Keratinocyte (primary cell): ENCODE measurements at regions not wholly inside any gene's neighbourhood (a gene's known extent, or its start where the extent isn't known, plus 50 kb on each side); places are given as distances from the start of the nearest gene placed in this dataset.

Source experiments
- DNase-seq: peaks from one replicate; pipeline ENCODE4 v3.0.0-alpha.2; 2011; ENCODE audit warnings: low read depth, missing footprints, low spot score
- FAIRE-seq: peaks from 2 replicates; lab custom pipeline; 2011; peaks lifted over from hg19 to GRCh38; lab: Jason Lieb, UNC
- H2AFZ ChIP-seq: 2 replicates; pipeline ENCODE4 v1.6.0; 2012; ENCODE audit warnings: low read length, control low read depth, inconsistent platforms; ENCODE audit not compliant: control insufficient read depth
- H3K27ac ChIP-seq: 2 replicates; pipeline ENCODE4 v1.5.1; 2011; ENCODE audit warnings: low read length; ENCODE audit not compliant: control insufficient read depth, insufficient read depth
- H3K27me3 ChIP-seq: 3 replicates; pipeline ENCODE4 v1.6.0; 2011; ENCODE audit warnings: low read length; ENCODE audit not compliant: control insufficient read depth, insufficient read depth; ENCODE audit errors: extremely low read depth
- H3K36me3 ChIP-seq, 2 experiments: 2 replicates in 1 of 2; 3 replicates in 1 of 2; pipeline ENCODE4 v1.5.1; 2011; ENCODE audit warnings: low read length in 2 of 2, mild to moderate bottlenecking in 1 of 2; ENCODE audit not compliant: control insufficient read depth in 2 of 2, insufficient read depth in 2 of 2; ENCODE audit errors: extremely low read depth in 1 of 2
- H3K4me1 ChIP-seq: 3 replicates; pipeline ENCODE4 v1.5.1; 2011; ENCODE audit warnings: low read length; ENCODE audit not compliant: control insufficient read depth, insufficient read depth; ENCODE audit errors: extremely low read depth
- H3K4me2 ChIP-seq: 3 replicates; pipeline ENCODE4 v1.6.0; 2011; ENCODE audit warnings: low read depth, low read length; ENCODE audit not compliant: control insufficient read depth, insufficient read depth; ENCODE audit errors: extremely low read depth
- H3K4me3 ChIP-seq, 3 experiments: fragments of 200-600 bp in 1 of 3; sonication (generic) in 1 of 3; 2 replicates in 2 of 3; 3 replicates in 1 of 3; pipeline ENCODE4 v1.5.1; 2011 to 2016; ENCODE audit warnings: low read length in 3 of 3, mild to moderate bottlenecking in 3 of 3, control low read depth in 2 of 3, inconsistent platforms in 1 of 3, low read depth in 1 of 3, mixed read lengths in 1 of 3, mixed run types in 1 of 3, moderate library complexity in 1 of 3; ENCODE audit not compliant: control insufficient read depth in 2 of 3, insufficient read depth in 2 of 3; ENCODE audit errors: extremely low read depth in 1 of 3
- H3K79me2 ChIP-seq: 2 replicates; pipeline ENCODE4 v1.6.0; 2012; ENCODE audit warnings: low read length; ENCODE audit not compliant: control insufficient read depth, insufficient read depth
- H3K9ac ChIP-seq: 3 replicates; pipeline ENCODE4 v1.6.0; 2011; ENCODE audit warnings: low read length; ENCODE audit not compliant: control insufficient read depth, insufficient read depth; ENCODE audit errors: extremely low read depth
- H3K9me1 ChIP-seq: 3 replicates; pipeline ENCODE4 v1.6.0; 2011; ENCODE audit warnings: low read length; ENCODE audit not compliant: control insufficient read depth, insufficient read depth; ENCODE audit errors: extremely low read depth
- H3K9me3 ChIP-seq: 2 replicates; pipeline ENCODE4 v1.5.1; 2012; ENCODE audit warnings: low read depth, low read length; ENCODE audit not compliant: control insufficient read depth
- H4K20me1 ChIP-seq: 3 replicates; pipeline ENCODE4 v1.6.0; 2011; ENCODE audit warnings: low read length; ENCODE audit not compliant: control insufficient read depth, insufficient read depth; ENCODE audit errors: extremely low read depth
- CTCF ChIP-seq, 3 experiments: IDR thresholded peaks in 1 of 3; conservative IDR thresholded peaks in 1 of 3; optimal IDR thresholded peaks in 1 of 3; 2 replicates in 2 of 3; 3 replicates in 1 of 3; pipeline versions ENCODE3 to v1.5.1; 2011; ENCODE audit warnings: low read length in 3 of 3, mild to moderate bottlenecking in 3 of 3, moderate library complexity in 2 of 3, control low read depth in 1 of 3, inconsistent platforms in 1 of 3; ENCODE audit not compliant: insufficient read depth in 2 of 3; ENCODE audit errors: extremely low read depth in 1 of 3
- EZH2 ChIP-seq: IDR thresholded peaks from one replicate; pipeline ENCODE4 v1.6.1; 2012; ENCODE audit warnings: inconsistent platforms, mild to moderate bottlenecking, low read length, moderate library complexity
- dilution Hi-C: fragments of 300-500 bp; cut with MboI; formaldehyde crosslinking; loops from one replicate; pipeline ENCODE4 v1.7.0; 2020; ENCODE audit warnings: low sequenced_read_pairs; ENCODE audit not compliant: extremely low pct_ligation_motif_present

GRCh38 chr9:11002705-11003104 is 389.9 kb upstream of the PTPRD start:
- Histone ChIP-seq H3K4me3 (no peak overlapping the region), H3K79me2 (no peaks in the 10 kb centered on the region), H3K9ac (no peak overlapping the region), H3K4me1 (no peaks in the 10 kb centered on the region), H3K36me3 (no peaks in the 10 kb centered on the region), H3K27me3 (no peaks in the 10 kb centered on the region), H4K20me1 (no peaks in the 10 kb centered on the region), H3K27ac (no peak overlapping the region), H3K9me1 (no peaks in the 10 kb centered on the region), H2AFZ (no peak overlapping the region), H3K4me2 (no peak overlapping the region), H3K9me3 (no peaks in the 10 kb centered on the region)
- dilution Hi-C loops: no loop called here
- FAIRE-seq: no peak
- no peak for DNase-seq
- no peak for TF ChIP-seq EZH2
- no peak for TF ChIP-seq CTCF (optimal IDR thresholded peaks at IDR 0.05 in 1 of 3, IDR thresholded peaks at IDR 0.05 in 1 of 3, conservative IDR thresholded peaks at IDR 0.05 in 1 of 3; ENCODE audit: extremely low read depth in 1 of 3, insufficient read depth in 2 of 3, low read length in 3 of 3)

GRCh38 chr9:11003836-11004235 is 391.0 kb upstream of the PTPRD start:
- TF ChIP-seq CTCF (optimal IDR thresholded peaks at IDR 0.05 in 1 of 3, IDR thresholded peaks at IDR 0.05 in 1 of 3, conservative IDR thresholded peaks at IDR 0.05 in 1 of 3; ENCODE audit: extremely low read depth in 1 of 3, insufficient read depth in 2 of 3, low read length in 3 of 3) (no peak), EZH2 (no peak)
- DNase-seq: no peak
- Histone ChIP-seq H3K36me3 (no peaks in the 10 kb centered on the region), H2AFZ (no peak overlapping the region), H4K20me1 (no peaks in the 10 kb centered on the region), H3K4me2 (no peak overlapping the region), H3K4me3 (no peak overlapping the region), H3K27ac (no peak overlapping the region), H3K9me1 (no peaks in the 10 kb centered on the region), H3K4me1 (no peaks in the 10 kb centered on the region), H3K79me2 (no peaks in the 10 kb centered on the region), H3K9ac (no peak overlapping the region), H3K9me3 (no peaks in the 10 kb centered on the region), H3K27me3 (no peaks in the 10 kb centered on the region)
- FAIRE-seq: no peak
- dilution Hi-C loops: no loop called here
